HG02884 (cell line): ENCODE measurements at regions not wholly inside any gene's neighbourhood (a gene's known extent, or its start where the extent isn't known, plus 50 kb on each side); places are given as distances from the start of the nearest gene placed in this dataset.
"Not testable (repeated sequence)": the region's sequence is repeated elsewhere in the genome, so short reads cannot be mapped to it uniquely, and the experiment has no call there.

Experiments used
- ATAC-seq: cut with Tn5 transposase; IDR thresholded peaks from one replicate; pipeline ENCODE4 v1.9.1; 2021; ENCODE audit warnings: mild to moderate bottlenecking, moderate library complexity; ENCODE audit not compliant: unreplicated experiment

- not testable (repeated sequence) for ATAC-seq
Observed at GRCh38 chr15:44817797-44818196, 81.5 kb downstream of the TRIM69 start.

GRCh38 chr15:44819331-44819987, 83.1 kb downstream of the TRIM69 start:
- not testable (repeated sequence) for ATAC-seq

- not testable (repeated sequence) for ATAC-seq
Observed at GRCh38 chr15:44820535-44820934, 84.2 kb downstream of the TRIM69 start.

- not testable (repeated sequence) for ATAC-seq
Observed at GRCh38 chr15:44820967-44821366, 84.6 kb downstream of the TRIM69 start.

GRCh38 chr15:44824277-44825145, 88.2 kb downstream of the TRIM69 start:
- ATAC-seq, result not testable (repeated sequence)

GRCh38 chr15:44826583-44826982, 90.3 kb downstream of the TRIM69 start:
- not testable (repeated sequence) for ATAC-seq

GRCh38 chr15:44828229-44828914, 92.0 kb downstream of the TRIM69 start:
- ATAC-seq, result not testable (repeated sequence)

- not testable (repeated sequence) for ATAC-seq
Observed at GRCh38 chr15:44829150-44829549, 92.8 kb downstream of the TRIM69 start.

GRCh38 chr15:44830692-44831408, 94.5 kb downstream of the TRIM69 start:
- not testable (repeated sequence) for ATAC-seq

- ATAC-seq, result not testable (repeated sequence)
Observed at GRCh38 chr15:44831409-44831741, 95.0 kb downstream of the TRIM69 start.

- ATAC-seq, result not testable (repeated sequence)
Observed at GRCh38 chr15:44832133-44832532, 95.8 kb downstream of the TRIM69 start.

GRCh38 chr15:44833081-44833480, 96.8 kb downstream of the TRIM69 start:
- ATAC-seq, result not testable (repeated sequence)

- ATAC-seq, result not testable (repeated sequence)
Observed at GRCh38 chr15:44833761-44834160, 97.4 kb downstream of the TRIM69 start.

GRCh38 chr15:44835082-44835481, 98.8 kb downstream of the TRIM69 start:
- ATAC-seq, result not testable (repeated sequence)

- no peak for ATAC-seq
Observed at GRCh38 chr15:44836094-44836493, 99.8 kb downstream of the TRIM69 start.

- not testable (repeated sequence) for ATAC-seq
Observed at GRCh38 chr15:44838929-44839328, 102.6 kb downstream of the TRIM69 start.

GRCh38 chr15:44841762-44842161, 105.4 kb downstream of the TRIM69 start:
- ATAC-seq, result not testable (repeated sequence)

GRCh38 chr15:44842883-44843282, 106.6 kb downstream of the TRIM69 start:
- not testable (repeated sequence) for ATAC-seq

- ATAC-seq, result not testable (repeated sequence)
Observed at GRCh38 chr15:44844936-44845335, 108.6 kb downstream of the TRIM69 start.

GRCh38 chr15:44846156-44846555, 109.8 kb downstream of the TRIM69 start:
- not testable (repeated sequence) for ATAC-seq

GRCh38 chr15:44847555-44847954, 108.9 kb upstream of the TERB2 start:
- ATAC-seq, result not testable (repeated sequence)
